Sigmoid colon (tissue), 6 donors: ENCODE measurements at regions not wholly inside any gene's neighbourhood (a gene's known extent, or its start where the extent isn't known, plus 50 kb on each side); places are given as distances from the start of the nearest gene placed in this dataset.

ENCODE experiments used
- DNase-seq: peaks from one replicate; pipeline ENCODE4 v3.0.0-alpha.2; 2019
- H3K27ac ChIP-seq, 4 donors: fragments of 200-600 bp; sonication (generic); one replicate each; pipeline ENCODE4 v1.5.1; 2016 to 2019; ENCODE audit warnings: mild to moderate bottlenecking in 1 of 4
- H3K27me3 ChIP-seq, 3 donors: fragments of 200-600 bp; sonication (generic); one replicate each; pipeline ENCODE4 v1.5.1; 2019; ENCODE audit warnings: mild to moderate bottlenecking in 1 of 3
- H3K36me3 ChIP-seq, 4 donors: fragments of 200-600 bp; sonication (generic); one replicate each; pipeline ENCODE4 v1.5.1; 2016 to 2019
- H3K4me1 ChIP-seq, 4 donors: fragments of 200-600 bp; sonication (generic); one replicate each; pipeline ENCODE4 v1.5.1; 2017 to 2019
- H3K4me3 ChIP-seq, 4 donors: fragments of 200-600 bp; sonication (generic); one replicate each; pipeline ENCODE4 v1.5.1; 2017 to 2019; ENCODE audit warnings: mild to moderate bottlenecking in 2 of 4, moderate library complexity in 1 of 4
- H3K9me3 ChIP-seq, 4 donors: fragments of 200-600 bp in 3 of 4; sonication (generic) in 3 of 4; one replicate each; pipeline versions ENCODE4 v1.5.1 to v1.6.1; 2013 to 2019
- EP300 ChIP-seq, 4 donors: sonication (generic); formaldehyde crosslinking; IDR thresholded peaks; one replicate each; pipeline ENCODE4 v1.6.1; 2017; ENCODE audit warnings: antibody characterized with exemption in 4 of 4
- POLR2A ChIP-seq, 2 donors: fragments of 450-650 bp; IDR thresholded peaks; one replicate each; pipeline ENCODE4 v1.6.1; 2016; ENCODE audit warnings: antibody characterized with exemption in 2 of 2, mild to moderate bottlenecking in 2 of 2, moderate library complexity in 2 of 2
- POLR2AphosphoS5 ChIP-seq, 4 donors: sonication (generic); formaldehyde crosslinking; IDR thresholded peaks; one replicate each; pipeline ENCODE4 v1.6.1; 2017; ENCODE audit warnings: antibody characterized with exemption in 4 of 4
- WGBS, 2 donors: extraction: QIAGEN DNeasy Blood & Tissue Kit; methylation state at CpG; one replicate each; pipeline ENCODE4 v1.1.7; 2013; 5-methylcytosine and 5-hydroxymethylcytosine counted together
- intact Hi-C: fragments of 100-400 bp; cut with DNase I; formaldehyde crosslinking; loops from one replicate; pipeline ENCODE4 v1.15.1; 2023
- TF ChIP-seq, protein P1 (sequence below), 4 experiments: fragments of 450-650 bp in 3 of 4; fragments of 200-600 bp in 1 of 4; IDR thresholded peaks; one replicate each; pipeline ENCODE4 v1.5.1; 2016 to 2019; ENCODE audit warnings: antibody characterized with exemption in 4 of 4, mild to moderate bottlenecking in 3 of 4, moderate library complexity in 2 of 4
- donor health status: healthy with polysubstance abuse.
- donor health status: healthy.

DNA sequence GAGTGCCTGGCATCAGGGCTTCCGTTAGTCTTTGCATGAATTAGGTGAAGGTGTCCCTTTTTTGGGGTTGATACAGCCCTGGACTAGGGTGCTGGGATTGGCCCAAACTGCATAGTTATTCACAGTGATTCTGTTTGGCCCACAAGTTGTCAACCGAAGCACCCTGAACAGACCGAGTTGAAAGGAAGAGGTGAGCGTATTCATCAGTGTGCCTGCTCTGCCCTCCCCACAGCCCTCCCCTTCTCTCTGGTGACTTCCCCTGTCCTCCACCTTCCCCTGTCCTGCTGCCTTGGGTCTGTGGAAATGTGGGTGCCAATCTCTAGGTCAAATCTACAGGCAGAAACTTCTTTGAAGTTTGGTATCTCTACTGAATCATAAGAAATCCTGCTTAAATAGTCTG is 330.5 kb downstream of the DYSF start:
- intact Hi-C loops: no loop called here
- Histone ChIP-seq H3K4me1 (peaks cover 0 to 28% (median 17%) of the 10 kb centered on the region in 4 donors), H3K27me3 (no peaks in the 10 kb centered on the region), H3K36me3 (no peaks in the 10 kb centered on the region), H3K27ac (no peak overlapping the region), H3K4me3 (no peak overlapping the region), H3K9me3 (no peaks in the 10 kb centered on the region)
- TF ChIP-seq, protein P1, sequence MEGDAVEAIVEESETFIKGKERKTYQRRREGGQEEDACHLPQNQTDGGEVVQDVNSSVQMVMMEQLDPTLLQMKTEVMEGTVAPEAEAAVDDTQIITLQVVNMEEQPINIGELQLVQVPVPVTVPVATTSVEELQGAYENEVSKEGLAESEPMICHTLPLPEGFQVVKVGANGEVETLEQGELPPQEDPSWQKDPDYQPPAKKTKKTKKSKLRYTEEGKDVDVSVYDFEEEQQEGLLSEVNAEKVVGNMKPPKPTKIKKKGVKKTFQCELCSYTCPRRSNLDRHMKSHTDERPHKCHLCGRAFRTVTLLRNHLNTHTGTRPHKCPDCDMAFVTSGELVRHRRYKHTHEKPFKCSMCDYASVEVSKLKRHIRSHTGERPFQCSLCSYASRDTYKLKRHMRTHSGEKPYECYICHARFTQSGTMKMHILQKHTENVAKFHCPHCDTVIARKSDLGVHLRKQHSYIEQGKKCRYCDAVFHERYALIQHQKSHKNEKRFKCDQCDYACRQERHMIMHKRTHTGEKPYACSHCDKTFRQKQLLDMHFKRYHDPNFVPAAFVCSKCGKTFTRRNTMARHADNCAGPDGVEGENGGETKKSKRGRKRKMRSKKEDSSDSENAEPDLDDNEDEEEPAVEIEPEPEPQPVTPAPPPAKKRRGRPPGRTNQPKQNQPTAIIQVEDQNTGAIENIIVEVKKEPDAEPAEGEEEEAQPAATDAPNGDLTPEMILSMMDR (IDR thresholded peaks at IDR 0.05): no peak
- no peak for TF ChIP-seq EP300 (IDR thresholded peaks at IDR 0.05)
- no peak for TF ChIP-seq POLR2A (IDR thresholded peaks at IDR 0.05)
- no peak for TF ChIP-seq POLR2AphosphoS5 (IDR thresholded peaks at IDR 0.05)
- DNase-seq: no peak
- 91% methylated on average over 4 of the region's 4 CpGs for WGBS, 2 donors

DNA sequence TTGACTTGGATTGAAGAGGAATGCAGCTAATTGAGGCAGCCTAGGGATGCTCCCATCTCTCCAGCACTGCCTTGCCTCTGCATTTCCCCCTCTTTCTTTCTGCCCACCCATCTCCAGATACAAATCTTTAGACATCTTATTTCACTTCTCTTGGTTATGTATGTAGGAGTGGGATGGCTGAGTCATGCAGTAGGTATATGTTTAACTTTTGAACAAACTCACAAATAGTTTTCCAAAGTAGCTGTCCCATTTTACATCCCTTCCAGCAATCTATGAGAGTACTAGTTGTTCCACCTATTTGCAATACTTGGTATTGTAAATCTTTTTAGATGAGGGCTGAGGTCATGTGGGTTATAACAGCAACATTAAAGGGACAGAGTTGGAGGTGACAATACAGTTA is 329.9 kb downstream of the DYSF start:
- H3K27me3 ChIP-seq: no peaks in the 10 kb centered on the region
- intact Hi-C loops: no loop called here
- H3K36me3 ChIP-seq: no peaks in the 10 kb centered on the region
- DNase-seq: no peak
- H3K4me3 ChIP-seq: no peak overlapping the region
- H3K9me3 ChIP-seq: no peaks in the 10 kb centered on the region
- no peak overlapping the region for H3K27ac ChIP-seq
- no peak for TF ChIP-seq POLR2A (IDR thresholded peaks at IDR 0.05)
- TF ChIP-seq, protein P1 (IDR thresholded peaks at IDR 0.05): no peak
- peaks cover 0 to 34% (median 17%) of the 10 kb centered on the region in 4 donors for H3K4me1 ChIP-seq

- 70 to 88% methylated on average over 3 of the region's 3 CpGs for WGBS, 2 donors
- H3K27ac ChIP-seq: no peak overlapping the region
- H3K4me1 ChIP-seq: peaks cover 0 to 43% (median 20%) of the 10 kb centered on the region in 4 donors
- TF ChIP-seq, protein P1 (IDR thresholded peaks at IDR 0.05): no peak
- TF ChIP-seq EP300 (IDR thresholded peaks at IDR 0.05) (no peak), POLR2A (IDR thresholded peaks at IDR 0.05) (no peak), POLR2AphosphoS5 (IDR thresholded peaks at IDR 0.05) (no peak)
- intact Hi-C loops: no loop called here
- DNase-seq: no peak
- no peaks in the 10 kb centered on the region for H3K27me3 ChIP-seq
- H3K4me3 ChIP-seq: no peak overlapping the region
- H3K9me3 ChIP-seq: no peaks in the 10 kb centered on the region
- H3K36me3 ChIP-seq: no peaks in the 10 kb centered on the region
Observed at GRCh38 chr2:71782323-71782722, 329.0 kb downstream of the DYSF start.

DNA sequence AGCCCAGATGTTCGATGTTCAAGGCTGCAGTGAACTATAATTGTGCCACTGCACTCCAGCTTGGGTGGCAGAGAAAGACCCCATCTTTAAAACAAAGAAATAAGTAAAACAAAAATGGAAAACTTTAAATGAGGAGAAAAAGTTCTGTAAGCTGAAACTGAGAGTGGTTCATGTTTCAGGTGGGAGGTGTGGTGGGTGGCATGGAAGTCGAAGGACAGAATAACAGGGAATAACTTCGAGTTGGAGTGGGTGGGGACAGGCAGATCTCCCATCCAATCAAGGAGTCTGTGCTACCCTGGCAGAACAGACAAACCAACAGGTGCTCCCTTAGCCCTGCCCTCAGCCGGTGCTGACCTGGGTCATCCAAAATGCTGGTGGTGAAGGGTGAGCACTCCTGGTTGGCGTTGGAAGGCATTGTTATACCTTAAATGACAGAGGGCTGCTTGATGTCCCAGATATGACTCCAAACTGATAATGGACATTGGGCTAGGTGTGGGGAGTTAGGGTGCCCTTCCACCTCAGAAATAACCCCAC is 328.4 kb downstream of the DYSF start:
- Histone ChIP-seq H3K4me3 (no peak overlapping the region), H3K9me3 (no peaks in the 10 kb centered on the region), H3K4me1 (peaks cover 0 to 49% (median 23%) of the 10 kb centered on the region in 4 donors), H3K27me3 (no peaks in the 10 kb centered on the region), H3K27ac (no peak overlapping the region), H3K36me3 (no peaks in the 10 kb centered on the region)
- TF ChIP-seq POLR2AphosphoS5 (IDR thresholded peaks at IDR 0.05): no peak
- TF ChIP-seq EP300 (IDR thresholded peaks at IDR 0.05): no peak
- TF ChIP-seq, protein P1 (IDR thresholded peaks at IDR 0.05): no peak
- TF ChIP-seq POLR2A (IDR thresholded peaks at IDR 0.05): no peak
- WGBS, 2 donors: 87% methylated on average over 5 of the region's 5 CpGs
- DNase-seq: no peak
- intact Hi-C loops: no loop called here

DNA sequence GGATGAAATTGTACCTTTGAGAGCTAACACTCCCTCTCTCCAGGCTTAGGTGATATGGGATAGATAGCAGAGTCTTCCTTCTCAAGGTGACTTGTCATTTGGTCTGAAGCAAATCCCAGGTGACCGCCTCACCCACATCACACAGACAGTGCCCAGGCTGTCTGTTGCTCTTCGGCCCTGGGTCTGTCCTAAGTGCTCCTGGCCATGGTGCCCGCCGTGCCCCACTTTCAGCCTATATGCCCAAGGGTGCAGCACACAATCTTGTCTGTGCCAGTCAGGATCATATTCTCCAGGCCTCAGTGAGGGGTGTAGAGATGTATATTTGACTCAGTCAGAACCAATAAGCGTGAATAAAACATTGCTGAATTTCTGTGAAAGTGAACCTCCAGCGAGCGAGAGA is 326.8 kb downstream of the DYSF start:
- no peak for DNase-seq
- 90 to 97% methylated on average over 7 of the region's 7 CpGs for WGBS, 2 donors
- no peaks in the 10 kb centered on the region for H3K36me3 ChIP-seq
- intact Hi-C loops: no loop called here
- no peaks in the 10 kb centered on the region for H3K27me3 ChIP-seq
- no peak overlapping the region for H3K4me3 ChIP-seq
- H3K4me1 ChIP-seq: peaks cover 0 to 51% (median 19%) of the 10 kb centered on the region in 4 donors
- no peaks in the 10 kb centered on the region for H3K9me3 ChIP-seq
- no peak overlapping the region for H3K27ac ChIP-seq
- TF ChIP-seq, protein P1 (IDR thresholded peaks at IDR 0.05): no peak
- TF ChIP-seq POLR2A (IDR thresholded peaks at IDR 0.05) (no peak), POLR2AphosphoS5 (IDR thresholded peaks at IDR 0.05) (no peak), EP300 (IDR thresholded peaks at IDR 0.05) (no peak)
